ENCODE measurements at regions not wholly inside any gene's neighbourhood (a gene's known extent, or its start where the extent isn't known, plus 50 kb on each side); places are given as distances from the start of the nearest gene placed in this dataset.

GRCh38 chr13:68616600-68617222 lies 1386.6 kb upstream of the PCDH9 start:
- H3K27me3 ChIP-seq (replicated peaks in 1 of 2; ENCODE audit: control insufficient read depth in 2 of 2, insufficient read depth in 2 of 2, low read length in 1 of 2), result no peaks in the 10 kb centered on the region
- no peaks in the 10 kb centered on the region for H4K20me1 ChIP-seq (ENCODE audit: control insufficient read depth, insufficient read depth)
- H2AFZ ChIP-seq (ENCODE audit: control insufficient read depth, low read depth, low read length), result no peak overlapping the region
- H3K27ac ChIP-seq (ENCODE audit: control insufficient read depth, insufficient read depth), result no peak overlapping the region
- H3K9me3 ChIP-seq (replicated peaks; ENCODE audit: control insufficient read depth, insufficient read depth, low read length), result no peaks in the 10 kb centered on the region
- CTCF ChIA-PET, result no interaction called here
- intact Hi-C loops (cut with micrococcal nuclease; ENCODE audit: unreplicated experiment), result no loop called here
- FAIRE-seq (no peak), ATAC-seq (no peak), DNase-seq (ENCODE audit: low read depth, low spot score) (no peak)
- SMC1A ChIA-PET (ENCODE audit: uncharacterized antibody, unreplicated experiment), result interaction anchor here (0.6 to 1.1 kb wide), 2 partner anchors 10 to 1078 kb away, joined by 3 to 4 read pairs; no protein-coding TSS in a partner anchor
- POLR2A ChIA-PET, result no interaction called here
- no peaks in the 10 kb centered on the region for H3K36me3 ChIP-seq (ENCODE audit: control insufficient read depth in 2 of 2, insufficient read depth in 2 of 2, low read length in 1 of 2)
- H3K9ac ChIP-seq (ENCODE audit: control insufficient read depth, insufficient read depth, low read length), result no peak overlapping the region
- WGBS (ENCODE audit: insufficient coverage, insufficient replicate concordance, low lambda C conversion rate, missing lambda C conversion rate), result 21% methylated on average over 10 of the region's 10 CpGs
- no TSS peak for BruUV-seq (replicated peaks)
- H3K79me2 ChIP-seq (ENCODE audit: control insufficient read depth, insufficient read depth, low read length), result no peaks in the 10 kb centered on the region
- H3K4me1 ChIP-seq (ENCODE audit: control insufficient read depth, insufficient read depth, low read length), result no peaks in the 10 kb centered on the region
- in situ Hi-C loops (cut with MboI), result no loop called here
- TF ChIP-seq NFXL1 (IDR thresholded peaks at IDR 0.05; ENCODE audit: borderline replicate concordance) (no peak), ZSCAN29 (IDR thresholded peaks at IDR 0.05) (no peak), ESRRA (IDR thresholded peaks at IDR 0.05; ENCODE audit: low read length) (no peak)
- no peak overlapping the region for H3K4me2 ChIP-seq (ENCODE audit: control insufficient read depth, insufficient read depth)
- H3K4me3 ChIP-seq, result no peak overlapping the region
- RAD21 ChIA-PET (ENCODE audit: unreplicated experiment), result no interaction called here

DNA sequence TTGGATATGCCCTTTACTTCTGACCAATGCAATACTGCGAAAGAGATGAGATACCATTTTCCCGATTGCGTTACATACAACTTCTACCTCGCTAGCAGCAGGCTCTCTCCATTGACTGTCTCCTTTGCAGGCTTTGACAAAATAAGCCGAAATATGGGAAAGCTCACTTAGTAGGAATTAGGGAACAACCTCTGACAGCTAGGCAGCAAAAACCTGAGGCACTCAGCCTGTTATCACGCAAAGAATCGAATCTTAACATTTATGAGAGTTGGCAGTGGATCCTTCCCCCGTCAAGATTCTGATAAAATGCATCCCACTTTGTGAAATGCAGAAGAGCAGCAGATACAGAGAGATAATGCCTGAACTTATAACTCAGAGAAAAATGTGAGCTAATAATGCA lies 1379.5 kb upstream of the PCDH9 start:
- no TSS peak for BruUV-seq (replicated peaks)
- Histone ChIP-seq H4K20me1 (ENCODE audit: control insufficient read depth, insufficient read depth) (no peaks in the 10 kb centered on the region), H3K27ac (ENCODE audit: control insufficient read depth, insufficient read depth) (no peak overlapping the region), H3K4me3 (no peak overlapping the region), H3K79me2 (ENCODE audit: control insufficient read depth, insufficient read depth, low read length) (no peaks in the 10 kb centered on the region), H3K4me1 (ENCODE audit: control insufficient read depth, insufficient read depth, low read length) (no peaks in the 10 kb centered on the region), H3K4me2 (ENCODE audit: control insufficient read depth, insufficient read depth) (no peak overlapping the region), H3K27me3 (replicated peaks in 1 of 2; ENCODE audit: control insufficient read depth in 2 of 2, insufficient read depth in 2 of 2, low read length in 1 of 2) (no peaks in the 10 kb centered on the region), H3K9me3 (replicated peaks; ENCODE audit: control insufficient read depth, insufficient read depth, low read length) (no peaks in the 10 kb centered on the region), H2AFZ (ENCODE audit: control insufficient read depth, low read depth, low read length) (no peak overlapping the region), H3K9ac (ENCODE audit: control insufficient read depth, insufficient read depth, low read length) (no peak overlapping the region), H3K36me3 (ENCODE audit: control insufficient read depth in 2 of 2, insufficient read depth in 2 of 2, low read length in 1 of 2) (no peaks in the 10 kb centered on the region)
- FAIRE-seq (no peak), DNase-seq (ENCODE audit: low read depth, low spot score) (no peak), ATAC-seq (no peak)
- intact Hi-C loops (cut with micrococcal nuclease; ENCODE audit: unreplicated experiment), result no loop called here
- 43% methylated on average over 8 of the region's 8 CpGs for WGBS (ENCODE audit: insufficient coverage, insufficient replicate concordance, low lambda C conversion rate, missing lambda C conversion rate)
- in situ Hi-C loops (cut with MboI), result no loop called here
- POLR2A ChIA-PET, result no interaction called here
- CTCF ChIA-PET, result interaction anchor here (1.2 kb wide), 1 partner anchor 58 kb away, joined by 3 read pairs; no protein-coding TSS in a partner anchor
- RAD21 ChIA-PET (ENCODE audit: unreplicated experiment), result no interaction called here
- SMC1A ChIA-PET (ENCODE audit: uncharacterized antibody, unreplicated experiment), result interaction anchor here (1.4 kb wide), 2 partner anchors 11 to 131 kb away, joined by 3 read pairs; no protein-coding TSS in a partner anchor
- TF ChIP-seq RB1 (IDR thresholded peaks at IDR 0.05; ENCODE audit: borderline replicate concordance) (no peak), TCF12 (IDR thresholded peaks at IDR 0.05; ENCODE audit: low read depth, low read length) (no peak), RAD51 (IDR thresholded peaks at IDR 0.05) (no peak), E4F1 (IDR thresholded peaks at IDR 0.05; ENCODE audit: borderline replicate concordance, partially characterized antibody) (no peak), CHD2 (IDR thresholded peaks at IDR 0.05; ENCODE audit: borderline replicate concordance, low read depth, low read length) (no peak), ATF7 (IDR thresholded peaks at IDR 0.05; ENCODE audit: low read depth) (no peak), E2F8 (IDR thresholded peaks at IDR 0.05; ENCODE audit: low read depth, partially characterized antibody) (no peak)
